Parathyroid adenoma (tissue), 2 donors: ENCODE measurements at regions not wholly inside any gene's neighbourhood (a gene's known extent, or its start where the extent isn't known, plus 50 kb on each side); places are given as distances from the start of the nearest gene placed in this dataset.

ENCODE experiments used
- H2AFZ ChIP-seq: fragments of 300-600 bp; sonication (generic); one replicate; pipeline ENCODE4 v1.7.0; 2017; ENCODE audit warnings: antibody characterized with exemption, mild to moderate bottlenecking
- H3K27ac ChIP-seq: fragments of 300-600 bp; sonication (generic); one replicate; pipeline ENCODE4 v1.7.0; 2017
- H3K27me3 ChIP-seq: fragments of 300-600 bp; sonication (generic); one replicate; pipeline ENCODE4 v1.7.0; 2017; ENCODE audit warnings: low read length; ENCODE audit not compliant: control insufficient read depth, insufficient read depth
- H3K36me3 ChIP-seq: fragments of 300-600 bp; sonication (generic); one replicate; pipeline ENCODE4 v1.7.0; 2017; ENCODE audit warnings: low read length; ENCODE audit not compliant: control insufficient read depth, insufficient read depth
- H3K4me1 ChIP-seq: fragments of 300-600 bp; sonication (generic); one replicate; pipeline ENCODE4 v1.7.0; 2017; ENCODE audit warnings: control low read depth
- H3K4me2 ChIP-seq: fragments of 300-600 bp; sonication (generic); one replicate; pipeline ENCODE4 v1.7.0; 2017; ENCODE audit warnings: low read length
- H3K4me3 ChIP-seq: fragments of 300-600 bp; sonication (generic); one replicate; pipeline ENCODE4 v1.7.0; 2017; ENCODE audit warnings: low read depth, low read length
- H3K79me2 ChIP-seq: fragments of 300-600 bp; sonication (generic); one replicate; pipeline ENCODE4 v1.7.0; 2017; ENCODE audit warnings: control low read depth
- H3K9ac ChIP-seq: fragments of 300-600 bp; sonication (generic); one replicate; pipeline ENCODE4 v1.7.0; 2017; ENCODE audit warnings: mild to moderate bottlenecking
- H3K9me3 ChIP-seq: fragments of 300-600 bp; sonication (generic); one replicate; pipeline ENCODE4 v1.7.0; 2017; ENCODE audit warnings: low read length; ENCODE audit not compliant: control insufficient read depth
- TF ChIP-seq, protein P1 (sequence below): fragments of 300-600 bp; sonication (generic); IDR thresholded peaks from one replicate; pipeline ENCODE4 v1.7.0; 2017; ENCODE audit warnings: antibody characterized with exemption, mild to moderate bottlenecking
- donor health status: primary hyperparathyroidism.

DNA sequence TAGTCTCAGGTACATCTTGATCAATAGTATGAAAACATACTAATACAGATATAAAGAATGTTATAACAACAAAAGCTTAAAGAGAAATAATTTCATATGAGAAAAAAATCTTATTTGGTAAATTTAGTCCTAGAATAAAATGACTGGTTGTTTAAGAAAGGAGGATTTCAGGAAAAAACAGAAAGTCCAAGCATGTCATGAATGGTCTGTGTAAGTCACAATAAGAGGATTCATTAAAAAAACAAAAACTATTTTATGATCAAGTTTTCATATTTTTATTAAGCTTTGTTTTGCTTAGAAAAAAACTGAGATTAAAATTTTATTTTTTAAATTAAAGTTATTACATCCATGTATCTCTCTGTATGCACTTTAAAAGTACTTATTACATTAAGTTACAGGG lies 353.9 kb upstream of the SPHKAP start:
- H3K4me3 ChIP-seq = no peak overlapping the region
- TF ChIP-seq, protein P1, sequence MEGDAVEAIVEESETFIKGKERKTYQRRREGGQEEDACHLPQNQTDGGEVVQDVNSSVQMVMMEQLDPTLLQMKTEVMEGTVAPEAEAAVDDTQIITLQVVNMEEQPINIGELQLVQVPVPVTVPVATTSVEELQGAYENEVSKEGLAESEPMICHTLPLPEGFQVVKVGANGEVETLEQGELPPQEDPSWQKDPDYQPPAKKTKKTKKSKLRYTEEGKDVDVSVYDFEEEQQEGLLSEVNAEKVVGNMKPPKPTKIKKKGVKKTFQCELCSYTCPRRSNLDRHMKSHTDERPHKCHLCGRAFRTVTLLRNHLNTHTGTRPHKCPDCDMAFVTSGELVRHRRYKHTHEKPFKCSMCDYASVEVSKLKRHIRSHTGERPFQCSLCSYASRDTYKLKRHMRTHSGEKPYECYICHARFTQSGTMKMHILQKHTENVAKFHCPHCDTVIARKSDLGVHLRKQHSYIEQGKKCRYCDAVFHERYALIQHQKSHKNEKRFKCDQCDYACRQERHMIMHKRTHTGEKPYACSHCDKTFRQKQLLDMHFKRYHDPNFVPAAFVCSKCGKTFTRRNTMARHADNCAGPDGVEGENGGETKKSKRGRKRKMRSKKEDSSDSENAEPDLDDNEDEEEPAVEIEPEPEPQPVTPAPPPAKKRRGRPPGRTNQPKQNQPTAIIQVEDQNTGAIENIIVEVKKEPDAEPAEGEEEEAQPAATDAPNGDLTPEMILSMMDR = no peak

DNA sequence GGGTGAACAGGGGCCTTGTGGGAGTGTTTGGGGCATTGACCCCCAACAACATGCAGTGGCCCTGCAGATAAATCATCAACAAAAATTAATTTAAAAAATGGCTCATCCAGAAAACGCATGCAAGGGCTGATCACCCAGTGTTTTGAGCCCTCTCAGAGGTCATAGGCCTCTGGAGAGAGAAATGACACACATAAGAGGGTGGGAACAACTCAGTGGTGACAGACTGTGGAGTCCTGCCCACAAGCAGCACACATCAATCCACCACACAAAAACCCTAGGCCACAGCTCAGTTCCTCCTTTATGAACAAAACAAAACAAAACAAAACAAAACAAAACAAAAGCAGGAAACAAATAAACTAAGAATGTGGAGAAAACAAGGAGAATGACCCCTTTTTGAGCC lies 351.7 kb upstream of the SPHKAP start:
- TF ChIP-seq, protein P1 = no peak
- H3K9ac ChIP-seq = no peak overlapping the region
- H3K79me2 ChIP-seq = no peaks in the 10 kb centered on the region
- peaks cover 3% of the 10 kb centered on the region for H3K36me3 ChIP-seq
- H2AFZ ChIP-seq = no peak overlapping the region
- no peak overlapping the region for H3K4me2 ChIP-seq
- no peak overlapping the region for H3K27ac ChIP-seq
- no peak overlapping the region for H3K4me3 ChIP-seq
- H3K27me3 ChIP-seq = no peaks in the 10 kb centered on the region
- H3K4me1 ChIP-seq = no peaks in the 10 kb centered on the region
- H3K9me3 ChIP-seq = no peaks in the 10 kb centered on the region

More for the DNA sequence above, 353.9 kb upstream of the SPHKAP start:
- Histone ChIP-seq H3K9ac (no peak overlapping the region), H2AFZ (no peak overlapping the region), H3K36me3 (peaks cover 3% of the 10 kb centered on the region), H3K9me3 (no peaks in the 10 kb centered on the region), H3K79me2 (no peaks in the 10 kb centered on the region), H3K27ac (no peak overlapping the region), H3K27me3 (no peaks in the 10 kb centered on the region), H3K4me1 (no peaks in the 10 kb centered on the region), H3K4me2 (no peak overlapping the region)

DNA sequence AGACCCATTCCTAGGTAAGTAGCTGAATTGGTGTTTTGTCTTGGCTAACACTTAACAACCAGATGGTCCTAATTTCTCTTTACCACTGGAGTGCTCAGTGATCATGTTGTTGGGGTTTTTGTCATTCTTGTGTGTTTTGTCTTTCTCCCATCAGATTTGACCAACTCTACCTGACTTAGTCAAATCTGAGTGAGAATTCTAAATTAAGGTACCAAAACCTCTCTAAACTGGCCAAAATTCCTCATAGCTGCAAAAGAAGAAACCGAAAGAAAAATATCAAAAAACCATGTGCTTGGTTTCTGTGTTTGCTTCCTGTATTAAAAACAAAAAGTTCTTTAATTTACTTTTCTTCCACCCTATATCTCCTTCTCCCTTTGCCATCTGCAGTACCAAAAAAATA lies 350.7 kb upstream of the SPHKAP start:
- Histone ChIP-seq H3K9me3 (no peaks in the 10 kb centered on the region), H3K4me1 (no peaks in the 10 kb centered on the region), H3K79me2 (no peaks in the 10 kb centered on the region), H3K36me3 (peaks cover 3% of the 10 kb centered on the region), H3K27me3 (no peaks in the 10 kb centered on the region), H3K4me3 (no peak overlapping the region), H3K27ac (no peak overlapping the region), H2AFZ (no peak overlapping the region), H3K4me2 (no peak overlapping the region), H3K9ac (no peak overlapping the region)
- TF ChIP-seq, protein P1 = no peak

DNA sequence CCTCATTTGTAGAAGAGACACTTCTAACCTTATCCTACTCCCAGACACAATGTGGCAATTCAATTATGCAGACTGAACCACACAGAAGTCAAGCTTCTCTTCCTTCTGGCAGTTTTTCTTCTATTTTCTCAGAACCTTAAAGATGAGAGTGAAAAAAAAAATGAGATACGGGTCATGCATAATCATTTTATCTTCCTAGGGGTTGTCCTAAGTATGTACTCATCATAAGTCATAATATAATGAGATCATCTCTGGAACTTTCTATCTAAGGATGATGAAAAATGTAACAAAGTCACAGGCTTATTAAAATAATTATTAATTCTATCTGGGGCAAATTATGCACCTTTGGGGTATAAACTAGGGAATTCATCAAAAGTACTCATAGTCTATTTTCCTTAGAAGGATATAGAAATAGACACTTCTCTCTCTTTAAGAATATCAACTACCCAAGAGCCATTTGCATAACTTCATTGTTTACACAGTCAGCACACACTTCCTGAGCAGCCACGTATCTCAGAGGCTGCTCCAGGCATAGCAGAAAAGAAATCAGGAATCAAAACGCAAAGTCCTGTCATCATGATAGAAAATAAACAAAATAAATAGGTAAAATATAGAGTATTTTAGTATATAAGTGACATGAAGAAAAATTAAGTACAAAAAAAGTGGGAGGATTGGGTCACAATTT lies 345.9 kb upstream of the SPHKAP start:
- Histone ChIP-seq H3K27me3 (no peaks in the 10 kb centered on the region), H2AFZ (no peak overlapping the region), H3K4me3 (no peak overlapping the region), H3K79me2 (no peaks in the 10 kb centered on the region), H3K4me2 (no peak overlapping the region), H3K4me1 (no peaks in the 10 kb centered on the region), H3K9ac (no peak overlapping the region), H3K36me3 (no peaks in the 10 kb centered on the region), H3K9me3 (no peaks in the 10 kb centered on the region), H3K27ac (no peak overlapping the region)
- TF ChIP-seq, protein P1 = no peak

DNA sequence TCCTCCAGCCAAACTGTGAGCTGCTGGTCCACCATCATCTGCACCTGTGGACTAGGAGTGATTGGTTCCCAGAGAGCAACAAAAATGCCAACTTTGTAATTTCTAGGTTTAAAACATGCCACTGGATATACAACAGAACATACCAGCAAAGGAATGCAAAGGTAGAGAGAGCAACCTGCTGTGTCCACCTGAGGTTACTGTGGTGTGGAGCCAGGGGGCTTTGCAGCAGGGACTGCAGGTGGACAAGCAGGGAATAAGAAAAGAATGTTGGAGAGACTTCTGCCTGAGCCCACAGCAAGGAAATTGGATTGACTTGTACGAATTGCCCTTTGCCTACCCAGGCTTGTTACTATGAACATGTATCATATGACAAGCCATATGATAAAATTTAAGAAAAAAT lies 345.2 kb upstream of the SPHKAP start:
- Histone ChIP-seq H3K9me3 (no peaks in the 10 kb centered on the region), H3K4me2 (no peak overlapping the region), H3K4me3 (no peak overlapping the region), H3K27ac (no peak overlapping the region), H3K27me3 (no peaks in the 10 kb centered on the region), H3K9ac (no peak overlapping the region), H3K4me1 (no peaks in the 10 kb centered on the region), H3K79me2 (no peaks in the 10 kb centered on the region), H2AFZ (no peak overlapping the region), H3K36me3 (no peaks in the 10 kb centered on the region)
- TF ChIP-seq, protein P1 = no peak
